GM20000 (cell line): ENCODE measurements at regions not wholly inside any gene's neighbourhood (a gene's known extent, or its start where the extent isn't known, plus 50 kb on each side); places are given as distances from the start of the nearest gene placed in this dataset.

Experiments used
- DNase-seq: peaks from one replicate; pipeline ENCODE4 v3.0.0; 2012; ENCODE audit warnings: low spot score
- CTCF ChIP-seq: IDR thresholded peaks from 2 replicates; pipeline ENCODE4 v1.5.1; 2012; ENCODE audit warnings: mild to moderate bottlenecking, control low read depth; ENCODE audit errors: extremely low read depth, missing control alignments

- TF ChIP-seq CTCF = no peak
- DNase-seq = no peak
Measured at GRCh38 chr20:17128206-17128605, 98.6 kb upstream of the PCSK2 start.

GRCh38 chr20:17129089-17129488 lies 97.8 kb upstream of the PCSK2 start:
- no peak for TF ChIP-seq CTCF
- no peak for DNase-seq

GRCh38 chr20:17137692-17138091 lies 89.1 kb upstream of the PCSK2 start:
- DNase-seq = no peak
- TF ChIP-seq CTCF = no peak

- TF ChIP-seq CTCF = no peak
- DNase-seq = no peak
Measured at GRCh38 chr20:17138237-17138636, 88.6 kb upstream of the PCSK2 start.

- no peak for TF ChIP-seq CTCF
- DNase-seq = no peak
Measured at GRCh38 chr20:17140894-17141293, 85.9 kb upstream of the PCSK2 start.

GRCh38 chr20:17141568-17141967 lies 85.3 kb upstream of the PCSK2 start:
- no peak for DNase-seq
- TF ChIP-seq CTCF = no peak

- TF ChIP-seq CTCF = no peak
- no peak for DNase-seq
Measured at GRCh38 chr20:17142666-17143065, 84.2 kb upstream of the PCSK2 start.
